ENCODE measurements at regions not wholly inside any gene's neighbourhood (a gene's known extent, or its start where the extent isn't known, plus 50 kb on each side); places are given as distances from the start of the nearest gene placed in this dataset.

DNA sequence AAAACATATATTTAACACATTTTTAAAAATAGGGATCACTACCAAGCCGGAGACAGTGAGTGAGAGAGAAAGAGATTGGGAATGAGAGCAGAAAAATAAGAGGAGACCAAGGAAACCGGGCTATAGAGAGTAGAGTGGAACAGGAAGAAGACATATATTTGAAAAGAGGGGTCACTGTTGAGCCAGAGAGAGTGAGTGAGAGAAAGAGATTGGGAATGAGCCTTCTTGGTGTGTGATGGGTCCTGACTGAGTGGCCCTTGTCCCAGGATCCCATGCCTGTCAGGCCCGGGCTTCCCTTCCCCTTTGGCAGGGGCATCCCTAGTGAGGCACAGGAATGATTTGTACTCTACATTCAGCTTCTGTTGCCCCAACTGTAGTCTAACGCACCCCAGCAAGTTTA lies 646.6 kb downstream of the NTRK3 start:
- TF ChIP-seq, protein P1, sequence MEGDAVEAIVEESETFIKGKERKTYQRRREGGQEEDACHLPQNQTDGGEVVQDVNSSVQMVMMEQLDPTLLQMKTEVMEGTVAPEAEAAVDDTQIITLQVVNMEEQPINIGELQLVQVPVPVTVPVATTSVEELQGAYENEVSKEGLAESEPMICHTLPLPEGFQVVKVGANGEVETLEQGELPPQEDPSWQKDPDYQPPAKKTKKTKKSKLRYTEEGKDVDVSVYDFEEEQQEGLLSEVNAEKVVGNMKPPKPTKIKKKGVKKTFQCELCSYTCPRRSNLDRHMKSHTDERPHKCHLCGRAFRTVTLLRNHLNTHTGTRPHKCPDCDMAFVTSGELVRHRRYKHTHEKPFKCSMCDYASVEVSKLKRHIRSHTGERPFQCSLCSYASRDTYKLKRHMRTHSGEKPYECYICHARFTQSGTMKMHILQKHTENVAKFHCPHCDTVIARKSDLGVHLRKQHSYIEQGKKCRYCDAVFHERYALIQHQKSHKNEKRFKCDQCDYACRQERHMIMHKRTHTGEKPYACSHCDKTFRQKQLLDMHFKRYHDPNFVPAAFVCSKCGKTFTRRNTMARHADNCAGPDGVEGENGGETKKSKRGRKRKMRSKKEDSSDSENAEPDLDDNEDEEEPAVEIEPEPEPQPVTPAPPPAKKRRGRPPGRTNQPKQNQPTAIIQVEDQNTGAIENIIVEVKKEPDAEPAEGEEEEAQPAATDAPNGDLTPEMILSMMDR (conservative IDR thresholded peaks at IDR 0.05; ENCODE audit: low read depth in 2 of 2) = no peak
- no peak for TF ChIP-seq EZH2 (IDR thresholded peaks at IDR 0.05; ENCODE audit: low read depth, unreplicated experiment)
- TF ChIP-seq POLR2AphosphoS5 (IDR thresholded peaks at IDR 0.05; ENCODE audit: low read depth) = no peak
- TF ChIP-seq, protein P2, sequence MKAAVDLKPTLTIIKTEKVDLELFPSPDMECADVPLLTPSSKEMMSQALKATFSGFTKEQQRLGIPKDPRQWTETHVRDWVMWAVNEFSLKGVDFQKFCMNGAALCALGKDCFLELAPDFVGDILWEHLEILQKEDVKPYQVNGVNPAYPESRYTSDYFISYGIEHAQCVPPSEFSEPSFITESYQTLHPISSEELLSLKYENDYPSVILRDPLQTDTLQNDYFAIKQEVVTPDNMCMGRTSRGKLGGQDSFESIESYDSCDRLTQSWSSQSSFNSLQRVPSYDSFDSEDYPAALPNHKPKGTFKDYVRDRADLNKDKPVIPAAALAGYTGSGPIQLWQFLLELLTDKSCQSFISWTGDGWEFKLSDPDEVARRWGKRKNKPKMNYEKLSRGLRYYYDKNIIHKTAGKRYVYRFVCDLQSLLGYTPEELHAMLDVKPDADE (IDR thresholded peaks at IDR 0.05) = no peak
- TF ChIP-seq EZH2phosphoT487 (IDR thresholded peaks at IDR 0.05; ENCODE audit: unreplicated experiment) = no peak
- TF ChIP-seq CREB1 (CRISPR knock-in tag; IDR thresholded peaks at IDR 0.05; ENCODE audit: low read depth) = no peak
- no peak for TF ChIP-seq ZNF331 (CRISPR knock-in tag; IDR thresholded peaks at IDR 0.05; ENCODE audit: low read depth)
- TF ChIP-seq, protein P3, sequence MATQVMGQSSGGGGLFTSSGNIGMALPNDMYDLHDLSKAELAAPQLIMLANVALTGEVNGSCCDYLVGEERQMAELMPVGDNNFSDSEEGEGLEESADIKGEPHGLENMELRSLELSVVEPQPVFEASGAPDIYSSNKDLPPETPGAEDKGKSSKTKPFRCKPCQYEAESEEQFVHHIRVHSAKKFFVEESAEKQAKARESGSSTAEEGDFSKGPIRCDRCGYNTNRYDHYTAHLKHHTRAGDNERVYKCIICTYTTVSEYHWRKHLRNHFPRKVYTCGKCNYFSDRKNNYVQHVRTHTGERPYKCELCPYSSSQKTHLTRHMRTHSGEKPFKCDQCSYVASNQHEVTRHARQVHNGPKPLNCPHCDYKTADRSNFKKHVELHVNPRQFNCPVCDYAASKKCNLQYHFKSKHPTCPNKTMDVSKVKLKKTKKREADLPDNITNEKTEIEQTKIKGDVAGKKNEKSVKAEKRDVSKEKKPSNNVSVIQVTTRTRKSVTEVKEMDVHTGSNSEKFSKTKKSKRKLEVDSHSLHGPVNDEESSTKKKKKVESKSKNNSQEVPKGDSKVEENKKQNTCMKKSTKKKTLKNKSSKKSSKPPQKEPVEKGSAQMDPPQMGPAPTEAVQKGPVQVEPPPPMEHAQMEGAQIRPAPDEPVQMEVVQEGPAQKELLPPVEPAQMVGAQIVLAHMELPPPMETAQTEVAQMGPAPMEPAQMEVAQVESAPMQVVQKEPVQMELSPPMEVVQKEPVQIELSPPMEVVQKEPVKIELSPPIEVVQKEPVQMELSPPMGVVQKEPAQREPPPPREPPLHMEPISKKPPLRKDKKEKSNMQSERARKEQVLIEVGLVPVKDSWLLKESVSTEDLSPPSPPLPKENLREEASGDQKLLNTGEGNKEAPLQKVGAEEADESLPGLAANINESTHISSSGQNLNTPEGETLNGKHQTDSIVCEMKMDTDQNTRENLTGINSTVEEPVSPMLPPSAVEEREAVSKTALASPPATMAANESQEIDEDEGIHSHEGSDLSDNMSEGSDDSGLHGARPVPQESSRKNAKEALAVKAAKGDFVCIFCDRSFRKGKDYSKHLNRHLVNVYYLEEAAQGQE (IDR thresholded peaks at IDR 0.05; ENCODE audit: unreplicated experiment) = no peak
- TF ChIP-seq JUNB (IDR thresholded peaks at IDR 0.05; ENCODE audit: unreplicated experiment) = no peak
- TF ChIP-seq ZNF114 (CRISPR knock-in tag; IDR thresholded peaks at IDR 0.05) = no peak
- no peak for TF ChIP-seq STAT1 (IDR thresholded peaks at IDR 0.05; ENCODE audit: unreplicated experiment)
- TF ChIP-seq NANOG (IDR thresholded peaks at IDR 0.05; ENCODE audit: borderline replicate concordance) = no peak
